Breast epithelium (tissue), 4 donors: ENCODE measurements at regions not wholly inside any gene's neighbourhood (a gene's known extent, or its start where the extent isn't known, plus 50 kb on each side); places are given as distances from the start of the nearest gene placed in this dataset.

Experiments
- DNase-seq, 2 donors: peaks; one replicate each; pipeline ENCODE4 v3.0.0-alpha.2; 2019; ENCODE audit warnings: low spot score in 2 of 2
- H3K27ac ChIP-seq, 2 donors: fragments of 200-600 bp; sonication (generic) in 1 of 2; one replicate each; pipeline ENCODE4 v1.5.1; 2016 to 2019; ENCODE audit warnings: mild to moderate bottlenecking in 1 of 2
- H3K27me3 ChIP-seq, 2 donors: fragments of 200-600 bp; sonication (generic) in 1 of 2; one replicate each; pipeline versions ENCODE4 v1.5.1 to v1.6.0; 2017 to 2019; ENCODE audit warnings: control low read depth in 1 of 2, mild to moderate bottlenecking in 1 of 2
- H3K36me3 ChIP-seq: fragments of 200-600 bp; one replicate; pipeline ENCODE4 v1.5.1; 2019
- H3K4me1 ChIP-seq, 2 donors: fragments of 200-600 bp; sonication (generic); one replicate each; pipeline ENCODE4 v1.5.1; 2016 to 2019; ENCODE audit warnings: control low read depth in 1 of 2
- H3K4me3 ChIP-seq, 3 donors: fragments of 200-600 bp; sonication (generic); 1 replicate in 2 of 3; 2 replicates in 1 of 3; pipeline ENCODE4 v1.5.1; 2016 to 2019; ENCODE audit warnings: mild to moderate bottlenecking in 3 of 3, moderate library complexity in 2 of 3
- H3K9me3 ChIP-seq, 2 donors: fragments of 200-600 bp; sonication (generic) in 1 of 2; one replicate each; pipeline ENCODE4 v1.5.1; 2016 to 2019; ENCODE audit warnings: control low read depth in 1 of 2
- POLR2A ChIP-seq: fragments of 450-650 bp; IDR thresholded peaks from one replicate; pipeline ENCODE4 v1.6.1; 2016; ENCODE audit warnings: antibody characterized with exemption, mild to moderate bottlenecking, moderate library complexity
- POLR2AphosphoS5 ChIP-seq, 3 donors: sonication (generic); formaldehyde crosslinking; IDR thresholded peaks; one replicate each; pipeline ENCODE4 v1.6.1; 2017; ENCODE audit warnings: antibody characterized with exemption in 3 of 3
- intact Hi-C: fragments of 100-400 bp; cut with DNase I; formaldehyde crosslinking; loops from one replicate; pipeline ENCODE4 v1.15.1; 2023; ENCODE audit warnings: low total_unique reads
- TF ChIP-seq, protein P1 (sequence below), 3 donors: fragments of 450-650 bp; IDR thresholded peaks; one replicate each; pipeline ENCODE4 v1.5.1; 2016 to 2017; ENCODE audit warnings: antibody characterized with exemption in 3 of 3, mild to moderate bottlenecking in 3 of 3, moderate library complexity in 3 of 3

DNA sequence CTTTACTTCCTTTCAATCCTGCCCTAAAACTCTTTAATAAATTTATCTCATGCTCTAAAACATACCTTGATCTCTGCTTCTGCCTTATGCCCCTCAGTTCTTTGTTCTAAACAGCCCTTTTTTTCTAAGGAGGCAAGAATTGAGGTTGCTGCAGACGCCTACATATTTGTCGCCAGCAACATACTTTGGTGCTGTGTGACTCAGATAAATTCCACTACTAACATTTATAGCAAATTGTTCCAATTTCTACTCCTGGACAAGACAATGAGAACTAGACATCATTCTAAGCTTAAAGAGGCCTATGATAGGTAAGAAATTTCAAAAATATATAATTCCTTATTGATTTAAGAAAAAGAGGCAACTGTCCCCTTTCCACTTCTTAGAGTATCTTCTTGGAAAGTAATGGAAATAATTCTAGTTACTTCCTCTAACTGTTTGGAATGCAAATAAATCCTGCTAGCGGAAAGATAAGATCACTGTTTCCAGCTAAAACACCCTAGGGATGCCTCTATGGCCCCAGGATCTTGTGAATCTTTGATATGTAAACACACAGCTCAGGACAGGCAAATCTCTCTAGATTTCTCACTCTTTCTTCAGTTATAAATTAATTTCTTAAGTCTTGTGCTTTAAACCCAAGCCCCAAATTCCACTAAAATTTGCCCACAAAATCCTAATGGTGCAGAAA lies 869.1 kb downstream of the KCNT2 start:
- TF ChIP-seq POLR2AphosphoS5 (IDR thresholded peaks at IDR 0.05) (no peak), POLR2A (no peak)
- TF ChIP-seq, protein P1, sequence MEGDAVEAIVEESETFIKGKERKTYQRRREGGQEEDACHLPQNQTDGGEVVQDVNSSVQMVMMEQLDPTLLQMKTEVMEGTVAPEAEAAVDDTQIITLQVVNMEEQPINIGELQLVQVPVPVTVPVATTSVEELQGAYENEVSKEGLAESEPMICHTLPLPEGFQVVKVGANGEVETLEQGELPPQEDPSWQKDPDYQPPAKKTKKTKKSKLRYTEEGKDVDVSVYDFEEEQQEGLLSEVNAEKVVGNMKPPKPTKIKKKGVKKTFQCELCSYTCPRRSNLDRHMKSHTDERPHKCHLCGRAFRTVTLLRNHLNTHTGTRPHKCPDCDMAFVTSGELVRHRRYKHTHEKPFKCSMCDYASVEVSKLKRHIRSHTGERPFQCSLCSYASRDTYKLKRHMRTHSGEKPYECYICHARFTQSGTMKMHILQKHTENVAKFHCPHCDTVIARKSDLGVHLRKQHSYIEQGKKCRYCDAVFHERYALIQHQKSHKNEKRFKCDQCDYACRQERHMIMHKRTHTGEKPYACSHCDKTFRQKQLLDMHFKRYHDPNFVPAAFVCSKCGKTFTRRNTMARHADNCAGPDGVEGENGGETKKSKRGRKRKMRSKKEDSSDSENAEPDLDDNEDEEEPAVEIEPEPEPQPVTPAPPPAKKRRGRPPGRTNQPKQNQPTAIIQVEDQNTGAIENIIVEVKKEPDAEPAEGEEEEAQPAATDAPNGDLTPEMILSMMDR (IDR thresholded peaks at IDR 0.05), result no peak
- Histone ChIP-seq H3K9me3 (no peaks in the 10 kb centered on the region), H3K4me3 (no peak overlapping the region), H3K36me3 (no peaks in the 10 kb centered on the region), H3K27ac (no peak overlapping the region), H3K4me1 (no peaks in the 10 kb centered on the region), H3K27me3 (no peaks in the 10 kb centered on the region)
- intact Hi-C loops, result no loop called here
- DNase-seq, result no peak

DNA sequence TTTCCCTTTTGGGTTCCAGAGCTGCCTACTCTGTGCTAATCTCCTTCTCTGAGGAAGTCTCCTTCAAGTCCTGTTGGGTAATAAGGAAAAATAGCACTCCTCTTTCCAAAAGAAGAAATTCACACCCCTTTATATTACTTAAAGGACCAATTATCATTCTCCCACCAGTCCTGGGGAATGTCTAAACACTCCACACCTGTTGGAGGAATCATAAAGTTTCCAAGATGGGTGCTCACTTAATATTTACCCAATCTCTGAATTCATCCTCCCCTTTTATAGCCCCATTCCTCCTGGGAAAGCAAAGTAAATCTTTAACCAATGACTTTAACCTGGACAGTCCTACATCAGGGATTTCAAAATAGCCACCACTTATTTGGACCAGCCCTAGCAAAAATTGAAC lies 873.1 kb downstream of the KCNT2 start:
- Histone ChIP-seq H3K36me3 (no peaks in the 10 kb centered on the region), H3K4me1 (no peaks in the 10 kb centered on the region), H3K27ac (no peak overlapping the region), H3K9me3 (no peaks in the 10 kb centered on the region), H3K4me3 (no peak overlapping the region), H3K27me3 (no peaks in the 10 kb centered on the region)
- intact Hi-C loops, result no loop called here
- no peak for DNase-seq
- TF ChIP-seq POLR2A (no peak), POLR2AphosphoS5 (IDR thresholded peaks at IDR 0.05) (no peak)
- TF ChIP-seq, protein P1 (IDR thresholded peaks at IDR 0.05), result no peak

DNA sequence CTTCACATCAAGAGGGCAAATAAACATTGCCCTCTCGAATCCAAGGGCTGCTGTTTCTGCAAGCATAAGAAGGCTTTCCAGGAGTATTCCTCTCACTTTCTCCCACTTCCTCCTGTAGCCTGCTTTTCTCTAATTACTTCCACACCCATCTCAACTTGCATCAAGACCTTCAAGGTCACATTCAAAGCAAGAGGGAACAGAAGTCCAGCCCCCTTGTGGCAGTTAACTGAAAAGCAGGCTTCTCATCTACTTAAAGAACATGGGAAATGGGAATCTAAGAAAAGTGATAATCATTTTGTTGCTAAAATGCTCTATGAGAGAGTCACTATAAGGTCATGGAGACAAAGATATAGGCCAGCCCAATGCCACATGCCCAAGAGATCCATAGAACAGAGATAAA lies 874.4 kb downstream of the KCNT2 start:
- TF ChIP-seq, protein P1 (IDR thresholded peaks at IDR 0.05), result no peak
- TF ChIP-seq POLR2A, result no peak
- TF ChIP-seq POLR2AphosphoS5 (IDR thresholded peaks at IDR 0.05), result no peak
- Histone ChIP-seq H3K4me1 (no peaks in the 10 kb centered on the region), H3K27me3 (no peaks in the 10 kb centered on the region), H3K27ac (no peak overlapping the region), H3K4me3 (no peak overlapping the region), H3K36me3 (no peaks in the 10 kb centered on the region), H3K9me3 (no peaks in the 10 kb centered on the region)
- DNase-seq, result no peak
- intact Hi-C loops, result no loop called here

DNA sequence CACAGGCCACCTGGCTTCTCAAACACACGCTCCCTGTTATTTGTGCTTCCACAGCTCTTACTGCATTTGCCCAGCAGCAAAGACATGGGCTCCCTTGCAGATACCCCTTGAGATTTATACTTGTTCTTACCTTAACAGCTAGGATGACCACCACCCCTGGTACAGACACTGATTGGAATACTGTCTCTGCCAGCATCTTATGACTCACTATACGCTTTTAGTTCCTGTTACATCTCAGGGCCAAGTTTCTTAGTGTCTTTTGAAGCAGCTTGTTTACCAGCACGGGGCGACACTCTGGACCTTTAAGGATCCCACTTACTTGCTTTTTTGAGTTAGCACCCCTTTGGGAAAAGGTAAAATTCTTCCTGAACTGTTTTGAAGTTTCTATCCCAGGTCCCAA lies 874.8 kb downstream of the KCNT2 start:
- no peaks in the 10 kb centered on the region for H3K36me3 ChIP-seq
- no peaks in the 10 kb centered on the region for H3K9me3 ChIP-seq
- H3K4me3 ChIP-seq, result no peak overlapping the region
- intact Hi-C loops, result no loop called here
- TF ChIP-seq POLR2AphosphoS5 (IDR thresholded peaks at IDR 0.05) (no peak), POLR2A (no peak)
- TF ChIP-seq, protein P1 (IDR thresholded peaks at IDR 0.05), result no peak
- DNase-seq, result no peak
- H3K27ac ChIP-seq, result no peak overlapping the region
- no peaks in the 10 kb centered on the region for H3K4me1 ChIP-seq
- H3K27me3 ChIP-seq, result no peaks in the 10 kb centered on the region

DNA sequence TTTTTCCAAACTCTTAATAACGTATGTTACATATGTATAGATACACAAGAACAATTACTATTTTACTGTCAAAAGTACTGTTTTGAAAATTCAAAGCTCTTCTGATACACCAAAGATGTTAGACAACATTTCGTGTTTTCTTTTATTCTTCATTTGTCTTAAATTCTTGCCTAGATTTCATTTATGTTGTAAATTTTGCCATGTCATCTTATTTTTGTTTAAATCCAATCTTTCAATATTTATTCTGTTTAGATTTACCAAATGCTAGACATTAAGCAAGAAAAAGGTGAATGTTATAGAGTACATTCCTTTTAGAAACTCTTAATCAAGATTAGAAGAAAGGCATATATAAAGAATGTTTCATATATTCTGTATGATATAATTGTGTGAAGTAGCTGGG lies 876.9 kb downstream of the KCNT2 start:
- intact Hi-C loops, result no loop called here
- no peaks in the 10 kb centered on the region for H3K9me3 ChIP-seq
- H3K27me3 ChIP-seq, result no peaks in the 10 kb centered on the region
- no peak for DNase-seq
- no peaks in the 10 kb centered on the region for H3K36me3 ChIP-seq
- H3K27ac ChIP-seq, result no peak overlapping the region
- H3K4me1 ChIP-seq, result no peaks in the 10 kb centered on the region
- no peak overlapping the region for H3K4me3 ChIP-seq
- TF ChIP-seq POLR2A, result no peak
- no peak for TF ChIP-seq POLR2AphosphoS5 (IDR thresholded peaks at IDR 0.05)
- TF ChIP-seq, protein P1 (IDR thresholded peaks at IDR 0.05), result no peak
